Natural killer cell (primary cell): ENCODE measurements at regions not wholly inside any gene's neighbourhood (a gene's known extent, or its start where the extent isn't known, plus 50 kb on each side); places are given as distances from the start of the nearest gene placed in this dataset.

Experiments
- ATAC-seq, 3 donors: fragments of 150-1000 bp in 2 of 3; fragments of 200-7000 bp in 1 of 3; cut with Tn5 transposase; 1 replicate in 1 of 3; 2 replicates in 2 of 3; pipeline ENCODE4 v1.10.0; 2021; ENCODE audit warnings: mild to moderate bottlenecking in 2 of 3, moderate library complexity in 2 of 3
- DNase-seq, 2 donors: peaks; one replicate each; pipeline versions ENCODE4 v3.0.0 to v3.0.0-alpha.2; 2013 to 2021; ENCODE audit warnings: mixed read lengths in 1 of 2
- H3K27ac ChIP-seq: one replicate; pipeline ENCODE4 v1.5.1; 2013; ENCODE audit warnings: mild to moderate bottlenecking, low read length
- H3K27me3 ChIP-seq: one replicate; pipeline ENCODE4 v1.6.1; 2013; ENCODE audit warnings: low read length; ENCODE audit not compliant: control insufficient read depth, insufficient read depth
- H3K36me3 ChIP-seq: one replicate; pipeline ENCODE4 v1.6.1; 2013; ENCODE audit warnings: low read length; ENCODE audit not compliant: control insufficient read depth, insufficient read depth
- H3K4me1 ChIP-seq: one replicate; pipeline ENCODE4 v1.6.1; 2013; ENCODE audit warnings: low read length; ENCODE audit not compliant: control insufficient read depth, insufficient read depth
- H3K4me3 ChIP-seq: one replicate; pipeline ENCODE4 v1.5.1; 2013; ENCODE audit warnings: low read length
- H3K9me3 ChIP-seq: one replicate; pipeline ENCODE4 v1.6.1; 2013; ENCODE audit warnings: low read length; ENCODE audit not compliant: control insufficient read depth, insufficient read depth
- H3K27ac Mint-ChIP-seq, 2 donors: one replicate each; pipeline ENCODE4 v1.8.0; 2022; ENCODE audit warnings: mild to moderate bottlenecking in 2 of 2, mixed read lengths in 2 of 2, moderate library complexity in 1 of 2
- H3K27me3 Mint-ChIP-seq, 2 donors: one replicate each; pipeline ENCODE4 v1.8.0; 2022; ENCODE audit warnings: low read depth in 2 of 2, mixed read lengths in 2 of 2
- H3K36me3 Mint-ChIP-seq: one replicate; pipeline ENCODE4 v1.8.0; 2022; ENCODE audit warnings: mixed read lengths
- H3K4me1 Mint-ChIP-seq, 2 donors: one replicate each; pipeline ENCODE4 v1.8.0; 2022; ENCODE audit warnings: mixed read lengths in 2 of 2
- H3K4me3 Mint-ChIP-seq: one replicate; pipeline ENCODE4 v1.8.0; 2022; ENCODE audit warnings: mild to moderate bottlenecking, moderate library complexity, mixed read lengths
- H3K9me3 Mint-ChIP-seq, 2 donors: one replicate each; pipeline ENCODE4 v1.8.0; 2022; ENCODE audit warnings: mixed read lengths in 2 of 2
- CTCF ChIP-seq: fragments of 200-600 bp; IDR thresholded peaks from one replicate; pipeline ENCODE4 v1.8.0; 2022; ENCODE audit warnings: antibody characterized with exemption
- WGBS: methylation state at CpG from one replicate; pipeline ENCODE4 v1.1.7; 2013; ENCODE audit warnings: missing lambda C conversion rate; ENCODE audit not compliant: insufficient coverage; 5-methylcytosine and 5-hydroxymethylcytosine counted together
- intact Hi-C: fragments of 100-400 bp; cut with micrococcal nuclease; formaldehyde crosslinking; loops from one replicate; pipeline ENCODE4 v1.14.2; 2022

- H3K4me3 Mint-ChIP-seq, result no peak overlapping the region
- H3K9me3 Mint-ChIP-seq, result peaks cover 0 to 2% of the 10 kb centered on the region in 2 donors
- WGBS, result 77% methylated on average over 1 of the region's 1 CpG
- H3K36me3 Mint-ChIP-seq, result no peaks in the 10 kb centered on the region
- H3K27ac Mint-ChIP-seq, result no peak overlapping the region
- H3K4me1 ChIP-seq, result no peaks in the 10 kb centered on the region
- intact Hi-C loops, result no loop called here
- H3K36me3 ChIP-seq, result no peaks in the 10 kb centered on the region
- TF ChIP-seq CTCF, result no peak
- H3K9me3 ChIP-seq, result no peaks in the 10 kb centered on the region
- ATAC-seq (no peak), DNase-seq (no peak)
- H3K4me1 Mint-ChIP-seq, result no peaks in the 10 kb centered on the region
- no peaks in the 10 kb centered on the region for H3K27me3 ChIP-seq
- no peak overlapping the region for H3K4me3 ChIP-seq
- H3K27me3 Mint-ChIP-seq, result peaks cover 7 to 11% of the 10 kb centered on the region in 2 donors
- H3K27ac ChIP-seq, result no peak overlapping the region
Measured at GRCh38 chr1:58257003-58257402, 289.5 kb downstream of the OMA1 start.

GRCh38 chr1:58256546-58256945 is 290.0 kb downstream of the OMA1 start:
- intact Hi-C loops, result no loop called here
- peaks cover 0 to 2% of the 10 kb centered on the region in 2 donors for H3K9me3 Mint-ChIP-seq
- H3K4me3 Mint-ChIP-seq, result no peak overlapping the region
- Histone ChIP-seq H3K4me1 (no peaks in the 10 kb centered on the region), H3K27me3 (no peaks in the 10 kb centered on the region), H3K9me3 (no peaks in the 10 kb centered on the region), H3K4me3 (no peak overlapping the region), H3K36me3 (no peaks in the 10 kb centered on the region), H3K27ac (no peak overlapping the region)
- 82% methylated on average over 2 of the region's 3 CpGs for WGBS
- DNase-seq (no peak), ATAC-seq (no peak)
- TF ChIP-seq CTCF, result no peak
- H3K36me3 Mint-ChIP-seq, result no peaks in the 10 kb centered on the region
- H3K4me1 Mint-ChIP-seq, result no peaks in the 10 kb centered on the region
- H3K27ac Mint-ChIP-seq, result no peak overlapping the region
- H3K27me3 Mint-ChIP-seq, result peaks cover 7 to 13% of the 10 kb centered on the region in 2 donors

GRCh38 chr1:58256041-58256440 is 290.5 kb downstream of the OMA1 start:
- Mint-ChIP-seq H3K27me3 (peaks cover 12 to 18% of the 10 kb centered on the region in 2 donors), H3K36me3 (no peaks in the 10 kb centered on the region), H3K4me1 (no peaks in the 10 kb centered on the region), H3K27ac (no peak overlapping the region), H3K4me3 (no peak overlapping the region), H3K9me3 (peaks cover 0 to 2% of the 10 kb centered on the region in 2 donors)
- 94% methylated on average over 10 of the region's 10 CpGs for WGBS
- intact Hi-C loops, result no loop called here
- H3K4me1 ChIP-seq, result no peaks in the 10 kb centered on the region
- no peak overlapping the region for H3K27ac ChIP-seq
- H3K9me3 ChIP-seq, result no peaks in the 10 kb centered on the region
- ATAC-seq, result no peak
- DNase-seq, result no peak
- no peak for TF ChIP-seq CTCF
- no peaks in the 10 kb centered on the region for H3K36me3 ChIP-seq
- no peaks in the 10 kb centered on the region for H3K27me3 ChIP-seq
- H3K4me3 ChIP-seq, result no peak overlapping the region

GRCh38 chr1:58255192-58255591 is 291.3 kb downstream of the OMA1 start:
- intact Hi-C loops, result no loop called here
- DNase-seq, result no peak
- H3K4me1 ChIP-seq, result no peaks in the 10 kb centered on the region
- no peaks in the 10 kb centered on the region for H3K9me3 ChIP-seq
- ATAC-seq, result no peak
- no peaks in the 10 kb centered on the region for H3K36me3 ChIP-seq
- no peak overlapping the region for H3K27ac ChIP-seq
- no peak overlapping the region for H3K4me3 ChIP-seq
- no peaks in the 10 kb centered on the region for H3K27me3 ChIP-seq
- WGBS, result 84% methylated on average over 3 of the region's 4 CpGs
- peaks cover 0 to 2% of the 10 kb centered on the region in 2 donors for H3K9me3 Mint-ChIP-seq
- H3K36me3 Mint-ChIP-seq, result no peaks in the 10 kb centered on the region
- no peak overlapping the region for H3K27ac Mint-ChIP-seq
- peaks cover 0 to 2% of the 10 kb centered on the region in 2 donors for H3K4me1 Mint-ChIP-seq
- TF ChIP-seq CTCF, result no peak
- H3K4me3 Mint-ChIP-seq, result no peak overlapping the region
- peaks cover 9 to 27% of the 10 kb centered on the region in 2 donors for H3K27me3 Mint-ChIP-seq
